ENCODE measurements at regions not wholly inside any gene's neighbourhood (a gene's known extent, or its start where the extent isn't known, plus 50 kb on each side); places are given as distances from the start of the nearest gene placed in this dataset.
"Not testable (repeated sequence)": the region's sequence is repeated elsewhere in the genome, so short reads cannot be mapped to it uniquely, and the experiment has no call there.

GRCh38 chr5:3191585-3191984 lies 404.0 kb upstream of the IRX1 start:
- DNase-seq (ENCODE audit: low read depth), result no peak

GRCh38 chr5:3190930-3191329 lies 404.7 kb upstream of the IRX1 start:
- no peak for DNase-seq (ENCODE audit: low read depth)

- DNase-seq (ENCODE audit: low read depth), result no peak
Measured at GRCh38 chr5:3190433-3190832, 405.2 kb upstream of the IRX1 start.

GRCh38 chr5:3187771-3188425 lies 407.7 kb upstream of the IRX1 start:
- DNase-seq (ENCODE audit: low read depth), result no peak

GRCh38 chr5:3186736-3187405 lies 408.8 kb upstream of the IRX1 start:
- no peak for DNase-seq (ENCODE audit: low read depth)

- DNase-seq (ENCODE audit: low read depth), result no peak
Measured at GRCh38 chr5:3186156-3186555, 409.5 kb upstream of the IRX1 start.

- DNase-seq (ENCODE audit: low read depth), result no peak
Measured at GRCh38 chr5:3185488-3185887, 410.1 kb upstream of the IRX1 start.

GRCh38 chr5:3182133-3182876 lies 413.3 kb upstream of the IRX1 start:
- DNase-seq (ENCODE audit: low read depth), result no peak

- no peak for DNase-seq (ENCODE audit: low read depth)
Measured at GRCh38 chr5:3181671-3182070, 414.0 kb upstream of the IRX1 start.

- no peak for DNase-seq (ENCODE audit: low read depth)
Measured at GRCh38 chr5:3180636-3181035, 415.0 kb upstream of the IRX1 start.

- DNase-seq (ENCODE audit: low read depth), result no peak
Measured at GRCh38 chr5:3179220-3179619, 416.4 kb upstream of the IRX1 start.

- no peak for DNase-seq (ENCODE audit: low read depth)
Measured at GRCh38 chr5:3177338-3177737, 418.3 kb upstream of the IRX1 start.

- DNase-seq (ENCODE audit: low read depth), result no peak
Measured at GRCh38 chr5:3175416-3175815, 420.2 kb upstream of the IRX1 start.

GRCh38 chr5:3167473-3167872 lies 416.0 kb upstream of the IRX2 start:
- no peak for DNase-seq (ENCODE audit: low read depth)

GRCh38 chr5:3163626-3164025 lies 412.1 kb upstream of the IRX2 start:
- no peak for DNase-seq (ENCODE audit: low read depth)

GRCh38 chr5:3161672-3162071 lies 410.2 kb upstream of the IRX2 start:
- DNase-seq (ENCODE audit: low read depth), result no peak

- no peak for DNase-seq (ENCODE audit: low read depth)
Measured at GRCh38 chr5:3157214-3157613, 405.7 kb upstream of the IRX2 start.

- no peak for DNase-seq (ENCODE audit: low read depth)
Measured at GRCh38 chr5:3155717-3156116, 404.2 kb upstream of the IRX2 start.

- no peak for DNase-seq (ENCODE audit: low read depth)
Measured at GRCh38 chr5:3155046-3155445, 403.6 kb upstream of the IRX2 start.

- no peak for DNase-seq (ENCODE audit: low read depth)
Measured at GRCh38 chr5:3153906-3154305, 402.4 kb upstream of the IRX2 start.

GRCh38 chr5:3153226-3153858 lies 401.9 kb upstream of the IRX2 start:
- no peak for DNase-seq (ENCODE audit: low read depth)

GRCh38 chr5:3149899-3150298 lies 398.4 kb upstream of the IRX2 start:
- no peak for DNase-seq (ENCODE audit: low read depth)

- DNase-seq (ENCODE audit: low read depth), result not testable (repeated sequence)
Measured at GRCh38 chr5:3147405-3147804, 395.9 kb upstream of the IRX2 start.
